Nephron (organoid): ENCODE measurements at regions not wholly inside any gene's neighbourhood (a gene's known extent, or its start where the extent isn't known, plus 50 kb on each side); places are given as distances from the start of the nearest gene placed in this dataset.

Experiments used
- H3K27ac Mint-ChIP-seq, 3 experiments: 2 replicates each; pipeline ENCODE4 v1.8.0; 2020; ENCODE audit warnings: mixed read lengths in 3 of 3, mild to moderate bottlenecking in 2 of 3, moderate library complexity in 1 of 3
- H3K27me3 Mint-ChIP-seq: 2 replicates; pipeline ENCODE4 v1.8.0; 2021; ENCODE audit warnings: low read depth, mild to moderate bottlenecking, moderate library complexity, mixed read lengths
- H3K36me3 Mint-ChIP-seq: 2 replicates; pipeline ENCODE4 v1.8.0; 2020; ENCODE audit warnings: low read depth, mixed read lengths
- H3K4me1 Mint-ChIP-seq: 2 replicates; pipeline ENCODE4 v1.8.0; 2020; ENCODE audit warnings: mixed read lengths
- H3K4me3 Mint-ChIP-seq, 3 experiments: 2 replicates each; pipeline ENCODE4 v1.8.0; 2020; ENCODE audit warnings: mild to moderate bottlenecking in 3 of 3, mixed read lengths in 3 of 3, moderate library complexity in 2 of 3
- H3K9me3 Mint-ChIP-seq: 2 replicates; pipeline ENCODE4 v1.8.0; 2020; ENCODE audit warnings: mixed read lengths
- CTCF ChIP-seq, 3 experiments: fragments of 200-600 bp; sonication (generic); IDR thresholded peaks; one replicate each; pipeline ENCODE4 v1.5.0; 2021; ENCODE audit warnings: antibody characterized with exemption in 3 of 3; ENCODE audit not compliant: unreplicated experiment in 3 of 3

- no peak for TF ChIP-seq CTCF (IDR thresholded peaks at IDR 0.05; ENCODE audit: unreplicated experiment in 3 of 3)
- no peaks in the 10 kb centered on the region for H3K9me3 Mint-ChIP-seq
- peaks cover 11% of the 10 kb centered on the region for H3K4me1 Mint-ChIP-seq
- no peak overlapping the region for H3K4me3 Mint-ChIP-seq
- no peaks in the 10 kb centered on the region for H3K36me3 Mint-ChIP-seq
- H3K27me3 Mint-ChIP-seq: no peaks in the 10 kb centered on the region
- H3K27ac Mint-ChIP-seq: no peak overlapping the region
Observed at GRCh38 chr5:107320846-107321245, 349.9 kb downstream of the EFNA5 start.

GRCh38 chr5:107320376-107320775 is 350.4 kb downstream of the EFNA5 start:
- TF ChIP-seq CTCF (IDR thresholded peaks at IDR 0.05; ENCODE audit: unreplicated experiment in 3 of 3): no peak

GRCh38 chr5:107319901-107320300 is 350.8 kb downstream of the EFNA5 start:
- Mint-ChIP-seq H3K27ac (no peak overlapping the region), H3K9me3 (no peaks in the 10 kb centered on the region), H3K27me3 (no peaks in the 10 kb centered on the region), H3K4me1 (peaks cover 11% of the 10 kb centered on the region), H3K4me3 (no peak overlapping the region), H3K36me3 (no peaks in the 10 kb centered on the region)
- TF ChIP-seq CTCF (IDR thresholded peaks at IDR 0.05; ENCODE audit: unreplicated experiment in 3 of 3): no peak

More at GRCh38 chr5:107320376-107320775, 350.4 kb downstream of the EFNA5 start:
- Mint-ChIP-seq H3K4me3 (no peak overlapping the region), H3K36me3 (no peaks in the 10 kb centered on the region), H3K9me3 (no peaks in the 10 kb centered on the region), H3K4me1 (peaks cover 11% of the 10 kb centered on the region), H3K27ac (no peak overlapping the region), H3K27me3 (no peaks in the 10 kb centered on the region)

GRCh38 chr5:107314330-107314729 is 356.4 kb downstream of the EFNA5 start:
- no peaks in the 10 kb centered on the region for H3K9me3 Mint-ChIP-seq
- TF ChIP-seq CTCF (IDR thresholded peaks at IDR 0.05; ENCODE audit: unreplicated experiment in 3 of 3): no peak
- no peaks in the 10 kb centered on the region for H3K36me3 Mint-ChIP-seq
- H3K4me1 Mint-ChIP-seq: no peaks in the 10 kb centered on the region
- H3K27ac Mint-ChIP-seq: peak overlapping the region in 1 of 3 experiments; percentile 57
- H3K27me3 Mint-ChIP-seq: no peaks in the 10 kb centered on the region
- no peak overlapping the region for H3K4me3 Mint-ChIP-seq

GRCh38 chr5:107313921-107314320 is 356.8 kb downstream of the EFNA5 start:
- no peaks in the 10 kb centered on the region for H3K9me3 Mint-ChIP-seq
- H3K4me3 Mint-ChIP-seq: no peak overlapping the region
- no peaks in the 10 kb centered on the region for H3K36me3 Mint-ChIP-seq
- H3K27ac Mint-ChIP-seq: peak overlapping the region in 1 of 3 experiments; percentile 57
- TF ChIP-seq CTCF (IDR thresholded peaks at IDR 0.05; ENCODE audit: unreplicated experiment in 3 of 3): no peak
- no peaks in the 10 kb centered on the region for H3K27me3 Mint-ChIP-seq
- H3K4me1 Mint-ChIP-seq: no peaks in the 10 kb centered on the region

- Mint-ChIP-seq H3K27me3 (no peaks in the 10 kb centered on the region), H3K4me1 (no peaks in the 10 kb centered on the region), H3K27ac (no peak overlapping the region), H3K9me3 (no peaks in the 10 kb centered on the region), H3K4me3 (no peak overlapping the region), H3K36me3 (no peaks in the 10 kb centered on the region)
- TF ChIP-seq CTCF (IDR thresholded peaks at IDR 0.05; ENCODE audit: unreplicated experiment in 3 of 3): no peak
Observed at GRCh38 chr5:107313098-107313497, 357.6 kb downstream of the EFNA5 start.
